HAP-1 (cell line): ENCODE measurements at regions not wholly inside any gene's neighbourhood (a gene's known extent, or its start where the extent isn't known, plus 50 kb on each side); places are given as distances from the start of the nearest gene placed in this dataset.

ENCODE experiments used
- DNase-seq, 2 experiments: peaks; one replicate each; pipeline ENCODE4 v3.0.0-alpha.2; 2016 to 2020; ENCODE audit warnings: low spot score in 2 of 2
- H3K27me3 ChIP-seq: fragments of 250-450 bp; sonication (Bioruptor Pico); 2 replicates; pipeline ENCODE4 v1.5.1; 2020; ENCODE audit warnings: low read depth, mild to moderate bottlenecking, moderate library complexity
- H3K36me3 ChIP-seq: fragments of 250-450 bp; sonication (Bioruptor Pico); replicated peaks from 2 replicates; pipeline ENCODE4 v1.5.1; 2020; ENCODE audit warnings: mild to moderate bottlenecking
- H3K4me1 ChIP-seq: fragments of 250-450 bp; sonication (Bioruptor Pico); 2 replicates; pipeline ENCODE4 v1.5.1; 2020; ENCODE audit warnings: mild to moderate bottlenecking
- H3K4me3 ChIP-seq: fragments of 250-450 bp; sonication (Bioruptor Pico); 2 replicates; pipeline ENCODE4 v1.5.1; 2020; ENCODE audit warnings: mild to moderate bottlenecking, moderate library complexity
- H3K9me3 ChIP-seq: fragments of 250-450 bp; sonication (Bioruptor Pico); 2 replicates; pipeline ENCODE4 v1.5.1; 2020; ENCODE audit warnings: mild to moderate bottlenecking, moderate library complexity
- in situ Hi-C: fragments of 300-500 bp; cut with MboI; formaldehyde crosslinking; loops from 3 replicates; pipeline ENCODE4 v1.14.3; 2020; ENCODE audit warnings: low sequenced_read_pairs, inconsistent platforms, mixed read lengths

DNA sequence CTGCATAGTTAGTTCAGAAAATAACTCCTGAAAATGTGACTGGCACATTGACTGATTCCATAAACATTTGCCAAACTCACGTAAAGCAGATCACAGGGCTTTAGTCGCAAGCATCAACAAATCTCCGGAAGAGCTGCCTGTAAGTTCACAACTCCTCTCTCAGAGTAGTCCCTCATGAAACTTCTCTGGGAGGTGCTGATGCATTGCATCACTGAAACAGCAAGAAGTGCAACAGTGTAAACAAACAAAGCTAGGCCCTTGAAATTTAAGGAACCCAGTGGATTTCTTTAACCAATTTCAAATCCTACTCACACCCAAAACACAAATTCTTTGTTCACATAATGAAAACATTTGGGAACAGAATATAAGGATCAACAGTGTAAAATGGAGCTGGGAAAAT lies 1691.7 kb upstream of the FLRT2 start:
- no peak overlapping the region for H3K4me3 ChIP-seq
- peaks cover 11% of the 10 kb centered on the region for H3K4me1 ChIP-seq
- no peaks in the 10 kb centered on the region for H3K27me3 ChIP-seq
- H3K36me3 ChIP-seq: no peaks in the 10 kb centered on the region; the same call in 1 of the 2 replicates
- H3K9me3 ChIP-seq: no peaks in the 10 kb centered on the region
- DNase-seq: no peak
- in situ Hi-C loops: no loop called here

GRCh38 chr14:83842547-83842946 lies 1687.4 kb upstream of the FLRT2 start:
- Histone ChIP-seq H3K4me3 (no peak overlapping the region), H3K4me1 (peaks cover 11% of the 10 kb centered on the region), H3K27me3 (no peaks in the 10 kb centered on the region), H3K9me3 (no peaks in the 10 kb centered on the region), H3K36me3 (no peaks in the 10 kb centered on the region)
- peak; percentile 68 to 88 for DNase-seq
- in situ Hi-C loops: no loop called here

- in situ Hi-C loops: no loop called here
- Histone ChIP-seq H3K4me3 (no peak overlapping the region), H3K9me3 (no peaks in the 10 kb centered on the region), H3K27me3 (no peaks in the 10 kb centered on the region), H3K36me3 (no peaks in the 10 kb centered on the region), H3K4me1 (peaks cover 13% of the 10 kb centered on the region)
- DNase-seq: no peak
These were observed 1682.8 kb upstream of the FLRT2 start for GRCh38 chr14:83847102-83847501.

- Histone ChIP-seq H3K36me3 (no peaks in the 10 kb centered on the region), H3K9me3 (no peaks in the 10 kb centered on the region), H3K27me3 (no peaks in the 10 kb centered on the region), H3K4me3 (no peak overlapping the region), H3K4me1 (peaks cover 4% of the 10 kb centered on the region)
- in situ Hi-C loops: no loop called here
- peak; percentile 12 to 37 for DNase-seq
These were observed 1679.9 kb upstream of the FLRT2 start for GRCh38 chr14:83850092-83850491.

DNA sequence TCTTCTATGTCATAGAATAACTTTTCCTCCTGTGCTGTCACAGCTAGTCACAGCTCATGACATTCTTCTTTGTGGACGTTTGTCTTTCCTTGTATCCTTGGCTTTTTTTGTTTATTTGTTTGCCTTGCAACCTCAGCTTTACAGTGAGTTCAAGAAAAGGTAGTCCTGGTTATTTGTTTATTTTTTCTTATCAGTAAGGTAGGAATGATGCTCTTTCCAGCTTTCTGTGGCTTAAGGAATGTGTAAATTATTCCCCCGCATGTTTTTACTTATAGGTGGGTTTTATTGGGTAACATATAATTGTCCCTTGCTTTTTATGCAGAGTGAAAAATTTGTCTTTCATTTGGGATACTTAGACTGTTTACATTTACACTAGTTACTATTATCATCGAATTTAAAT lies 1673.6 kb upstream of the FLRT2 start:
- no peak for DNase-seq
- in situ Hi-C loops: no loop called here
- Histone ChIP-seq H3K27me3 (no peaks in the 10 kb centered on the region), H3K36me3 (no peaks in the 10 kb centered on the region), H3K4me1 (peaks cover 3% of the 10 kb centered on the region; the same call in 1 of the 2 replicates), H3K4me3 (no peak overlapping the region), H3K9me3 (no peaks in the 10 kb centered on the region)

DNA sequence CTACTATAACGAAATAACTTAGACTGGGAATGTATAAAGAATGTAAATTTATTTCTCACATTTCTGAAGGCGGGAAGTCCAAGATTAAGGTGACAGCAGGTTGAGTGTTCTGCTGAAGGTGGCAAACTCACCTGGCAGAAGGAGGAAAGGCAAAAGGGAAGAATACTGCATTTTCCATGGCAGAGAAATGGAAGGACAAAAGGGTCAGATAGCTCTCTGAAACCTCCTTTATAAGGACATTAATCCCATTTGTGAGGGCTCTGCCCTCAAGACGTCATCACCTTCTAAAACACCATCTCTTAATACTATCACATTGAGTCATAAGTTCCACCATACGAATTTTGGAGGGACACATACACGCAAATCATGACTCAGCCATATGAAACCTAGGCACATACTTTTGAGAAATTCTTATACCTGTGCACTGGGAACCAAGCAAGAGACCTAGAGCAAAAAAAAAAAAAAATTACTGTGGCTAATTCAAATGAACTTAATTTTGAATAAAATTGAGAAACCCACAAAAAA lies 1669.3 kb upstream of the FLRT2 start:
- Histone ChIP-seq H3K36me3 (no peaks in the 10 kb centered on the region), H3K4me1 (peaks cover 3% of the 10 kb centered on the region; the same call in 1 of the 2 replicates), H3K4me3 (no peak overlapping the region), H3K9me3 (no peaks in the 10 kb centered on the region), H3K27me3 (no peaks in the 10 kb centered on the region)
- in situ Hi-C loops: no loop called here
- no peak for DNase-seq

- in situ Hi-C loops: no loop called here
- H3K36me3 ChIP-seq: no peaks in the 10 kb centered on the region
- no peaks in the 10 kb centered on the region for H3K9me3 ChIP-seq
- peaks cover 16% of the 10 kb centered on the region for H3K4me1 ChIP-seq
- no peaks in the 10 kb centered on the region for H3K27me3 ChIP-seq
- no peak overlapping the region for H3K4me3 ChIP-seq
- no peak for DNase-seq
These were observed 1666.7 kb upstream of the FLRT2 start for GRCh38 chr14:83863042-83863774.

GRCh38 chr14:83864106-83864505 lies 1665.8 kb upstream of the FLRT2 start:
- in situ Hi-C loops: no loop called here
- H3K27me3 ChIP-seq: no peaks in the 10 kb centered on the region
- DNase-seq: no peak
- no peaks in the 10 kb centered on the region for H3K36me3 ChIP-seq
- H3K9me3 ChIP-seq: no peaks in the 10 kb centered on the region
- no peak overlapping the region for H3K4me3 ChIP-seq
- peaks cover 16% of the 10 kb centered on the region for H3K4me1 ChIP-seq

GRCh38 chr14:83867566-83868225 lies 1662.2 kb upstream of the FLRT2 start:
- Histone ChIP-seq H3K9me3 (no peaks in the 10 kb centered on the region), H3K27me3 (no peaks in the 10 kb centered on the region), H3K4me1 (peaks cover 16% of the 10 kb centered on the region), H3K36me3 (no peaks in the 10 kb centered on the region), H3K4me3 (no peak overlapping the region)
- in situ Hi-C loops: no loop called here
- peak; percentile 63 to 68 for DNase-seq

DNA sequence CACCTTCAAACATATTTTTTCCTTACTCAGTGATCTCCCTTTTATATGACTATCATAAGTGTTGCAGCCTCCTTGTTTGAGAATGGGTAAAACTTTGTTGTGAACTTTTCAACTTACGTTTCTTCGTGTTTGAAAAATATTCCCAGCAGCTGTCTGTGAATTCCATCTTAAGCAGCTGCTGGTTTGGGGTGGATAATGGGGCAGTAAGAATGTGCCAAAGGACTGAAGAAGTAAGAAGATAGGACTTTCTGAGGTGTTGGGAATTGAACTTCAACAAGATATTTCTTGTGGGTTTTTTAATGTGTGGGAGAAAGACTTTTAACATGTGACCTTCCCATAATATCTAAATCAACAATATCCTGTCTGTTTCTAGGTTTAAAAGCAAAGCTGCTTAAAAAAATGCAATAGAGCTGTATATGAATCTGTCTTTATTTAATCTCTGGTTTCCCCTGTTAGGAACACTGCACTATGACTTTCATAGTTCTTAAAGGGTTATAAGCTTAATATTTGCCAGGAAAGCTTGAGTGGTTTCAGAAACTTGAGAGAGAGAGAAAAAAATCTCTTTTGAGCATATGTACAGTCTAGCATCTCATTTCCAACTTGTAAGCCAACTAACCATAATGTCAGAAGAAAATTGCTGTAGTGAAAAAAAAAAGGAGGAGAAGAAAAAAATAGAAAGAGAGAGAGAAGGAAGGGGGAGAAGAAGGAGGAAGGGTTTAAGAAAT lies 1659.2 kb upstream of the FLRT2 start:
- no peaks in the 10 kb centered on the region for H3K36me3 ChIP-seq
- no peaks in the 10 kb centered on the region for H3K9me3 ChIP-seq
- H3K4me1 ChIP-seq: peaks cover 16% of the 10 kb centered on the region
- no peaks in the 10 kb centered on the region for H3K27me3 ChIP-seq
- in situ Hi-C loops: no loop called here
- no peak overlapping the region for H3K4me3 ChIP-seq
- no peak for DNase-seq

- Histone ChIP-seq H3K9me3 (no peaks in the 10 kb centered on the region), H3K36me3 (no peaks in the 10 kb centered on the region), H3K27me3 (no peaks in the 10 kb centered on the region), H3K4me3 (no peak overlapping the region), H3K4me1 (no peaks in the 10 kb centered on the region)
- no peak for DNase-seq
- in situ Hi-C loops: no loop called here
These were observed 1656.3 kb upstream of the FLRT2 start for GRCh38 chr14:83873669-83874068.

DNA sequence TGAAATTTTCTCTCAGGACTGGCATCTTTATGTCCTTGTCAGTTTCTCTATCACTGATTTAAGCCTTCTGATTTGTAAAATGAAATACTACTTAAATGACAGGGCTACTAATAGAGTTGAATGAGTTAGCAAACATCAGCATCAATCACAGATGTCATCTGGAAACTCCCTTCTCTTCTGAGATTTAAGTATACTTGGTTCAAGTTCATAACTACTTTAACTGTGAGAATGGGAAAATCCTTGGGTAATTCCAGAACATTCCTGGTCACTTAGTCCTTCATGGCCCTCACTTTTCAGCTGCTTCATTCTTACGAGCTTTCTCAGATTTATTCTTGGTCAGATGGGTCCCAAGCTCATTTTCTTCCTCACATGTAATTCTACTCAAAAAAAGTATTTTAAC lies 1655.3 kb upstream of the FLRT2 start:
- DNase-seq: no peak
- Histone ChIP-seq H3K9me3 (no peaks in the 10 kb centered on the region), H3K36me3 (no peaks in the 10 kb centered on the region), H3K4me1 (no peaks in the 10 kb centered on the region), H3K4me3 (no peak overlapping the region), H3K27me3 (no peaks in the 10 kb centered on the region)
- in situ Hi-C loops: no loop called here

GRCh38 chr14:83883732-83884131 lies 1646.2 kb upstream of the FLRT2 start:
- H3K9me3 ChIP-seq: no peaks in the 10 kb centered on the region; the same call in 1 of the 2 replicates
- H3K36me3 ChIP-seq: no peaks in the 10 kb centered on the region
- DNase-seq: no peak
- H3K27me3 ChIP-seq: no peaks in the 10 kb centered on the region
- no peak overlapping the region for H3K4me3 ChIP-seq
- no peaks in the 10 kb centered on the region for H3K4me1 ChIP-seq
- in situ Hi-C loops: no loop called here

GRCh38 chr14:83885837-83886293 lies 1644.1 kb upstream of the FLRT2 start:
- Histone ChIP-seq H3K9me3 (no peaks in the 10 kb centered on the region; the same call in 1 of the 2 replicates), H3K27me3 (no peaks in the 10 kb centered on the region), H3K36me3 (no peaks in the 10 kb centered on the region), H3K4me1 (no peaks in the 10 kb centered on the region), H3K4me3 (no peak overlapping the region)
- in situ Hi-C loops: no loop called here
- DNase-seq: no peak
